ENCODE measurements at regions not wholly inside any gene's neighbourhood (a gene's known extent, or its start where the extent isn't known, plus 50 kb on each side); places are given as distances from the start of the nearest gene placed in this dataset.

DNA sequence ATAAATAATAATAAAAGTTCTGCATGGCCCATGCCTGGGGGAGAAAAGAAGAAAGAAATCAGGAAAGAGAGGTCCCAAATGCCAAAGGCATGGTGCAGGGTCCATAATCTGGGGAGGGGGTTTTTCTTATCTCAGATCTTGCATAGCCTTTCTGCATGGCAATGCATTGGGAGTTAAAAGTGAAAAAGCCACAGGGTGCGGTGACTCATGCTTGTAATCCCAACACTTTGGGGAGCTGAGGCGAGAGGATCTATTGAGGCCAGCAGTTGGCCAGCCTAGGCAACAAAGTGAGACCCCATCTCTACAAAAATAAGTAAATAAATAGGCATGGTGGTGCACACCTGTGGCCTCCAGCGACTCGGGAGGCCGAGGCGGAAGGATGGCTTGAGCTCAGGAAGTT is 76.8 kb upstream of the GATA2 start:
- Mint-ChIP-seq H3K36me3 (ENCODE audit: insufficient read depth) (no peaks in the 10 kb centered on the region), H3K27ac (no peak overlapping the region), H3K27me3 (peaks cover 38 to 45% of the 10 kb centered on the region in 2 donors), H3K4me1 (ENCODE audit: low read depth in 2 of 2) (peaks cover 13 to 14% of the 10 kb centered on the region in 2 donors), H3K9me3 (no peaks in the 10 kb centered on the region), H3K4me3 (no peak overlapping the region)
- ATAC-seq (replicated peaks) (no peak), DNase-seq (no peak)

DNA sequence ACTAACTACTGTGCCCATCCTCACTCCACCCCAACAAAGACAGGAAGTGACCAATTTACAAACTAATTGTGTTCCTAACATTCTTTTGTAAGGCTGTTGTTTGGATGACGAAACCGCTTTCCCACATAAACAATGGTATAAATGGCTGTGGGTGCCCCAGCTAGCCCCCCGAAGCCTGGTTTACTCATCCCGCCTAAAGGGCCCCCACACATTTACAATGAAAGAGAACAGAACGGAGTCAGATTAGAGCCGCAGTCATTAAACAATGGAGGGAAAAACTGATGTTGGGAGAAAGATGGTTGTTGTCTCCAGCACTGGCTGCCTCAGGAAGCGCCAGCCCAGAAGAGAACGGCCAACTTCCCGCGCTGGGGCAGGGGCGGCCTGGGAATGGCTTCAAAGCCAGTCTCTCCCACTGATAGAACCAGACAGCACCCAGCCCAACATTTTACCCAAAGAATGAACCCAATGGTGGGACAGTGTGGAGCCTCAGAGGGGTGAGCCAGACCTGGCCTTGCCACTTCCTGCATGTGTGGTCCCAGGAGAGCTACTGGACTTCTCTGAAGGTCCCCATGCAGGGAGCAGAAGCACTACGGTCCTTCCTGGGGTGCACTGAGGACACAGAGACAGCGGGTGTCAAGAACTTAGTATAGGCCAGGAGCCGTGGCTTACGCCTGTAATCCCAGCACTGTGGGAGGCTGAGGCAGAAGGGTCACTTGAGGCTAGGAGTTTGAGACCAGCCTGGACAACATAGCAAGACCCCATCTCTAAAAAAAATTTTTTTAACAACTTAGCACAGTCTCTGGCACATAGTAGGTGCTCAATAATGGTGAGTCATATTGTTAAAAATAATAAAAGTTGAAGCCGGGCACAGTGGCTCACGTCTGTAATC is 75.8 kb upstream of the GATA2 start:
- Mint-ChIP-seq H3K4me1 (ENCODE audit: low read depth in 2 of 2) (peaks cover 13 to 14% of the 10 kb centered on the region in 2 donors), H3K36me3 (ENCODE audit: insufficient read depth) (no peaks in the 10 kb centered on the region), H3K27me3 (peaks cover 31 to 36% of the 10 kb centered on the region in 2 donors), H3K4me3 (no peak overlapping the region), H3K27ac (no peak overlapping the region), H3K9me3 (no peaks in the 10 kb centered on the region)
- DNase-seq: no peak
- ATAC-seq (replicated peaks): no peak

DNA sequence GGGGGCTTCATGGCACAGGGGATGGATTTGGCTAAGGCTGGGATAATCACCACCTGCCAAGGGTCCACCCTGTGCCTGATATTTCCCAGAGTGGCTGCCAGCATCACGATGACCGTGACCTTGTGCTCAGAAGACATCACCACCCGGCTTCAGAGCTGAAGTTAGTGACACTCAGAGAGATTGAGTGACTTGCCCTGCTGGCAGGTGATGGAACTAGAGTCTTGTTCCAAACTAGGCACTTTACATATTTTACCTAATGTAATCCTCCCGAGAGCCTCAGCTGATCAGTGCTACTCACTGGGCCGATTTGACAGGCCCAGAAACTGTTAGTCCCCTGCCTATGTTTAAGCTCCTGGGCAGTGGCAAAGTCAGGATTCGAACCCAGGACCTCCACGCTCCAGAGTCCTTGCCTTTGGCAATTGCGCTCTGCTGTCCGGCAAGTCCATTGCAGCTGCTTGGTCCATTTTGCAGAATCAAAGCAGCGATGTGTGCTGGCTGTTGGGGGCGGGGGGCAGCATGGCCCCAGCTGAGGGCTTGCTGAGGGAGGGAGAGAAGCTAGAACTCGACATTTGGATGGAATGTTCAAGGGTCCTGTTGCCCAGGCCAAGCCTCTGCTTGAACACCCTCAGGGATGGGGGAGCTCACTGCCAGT is 74.8 kb upstream of the GATA2 start:
- ATAC-seq (replicated peaks) (no peak), DNase-seq (no peak)
- peaks cover 26% of the 10 kb centered on the region in 2 donors for H3K27me3 Mint-ChIP-seq
- no peaks in the 10 kb centered on the region for H3K36me3 Mint-ChIP-seq (ENCODE audit: insufficient read depth)
- H3K27ac Mint-ChIP-seq: no peak overlapping the region
- no peak overlapping the region for H3K4me3 Mint-ChIP-seq
- no peaks in the 10 kb centered on the region for H3K9me3 Mint-ChIP-seq
- peaks cover 4 to 6% of the 10 kb centered on the region in 2 donors for H3K4me1 Mint-ChIP-seq (ENCODE audit: low read depth in 2 of 2)

DNA sequence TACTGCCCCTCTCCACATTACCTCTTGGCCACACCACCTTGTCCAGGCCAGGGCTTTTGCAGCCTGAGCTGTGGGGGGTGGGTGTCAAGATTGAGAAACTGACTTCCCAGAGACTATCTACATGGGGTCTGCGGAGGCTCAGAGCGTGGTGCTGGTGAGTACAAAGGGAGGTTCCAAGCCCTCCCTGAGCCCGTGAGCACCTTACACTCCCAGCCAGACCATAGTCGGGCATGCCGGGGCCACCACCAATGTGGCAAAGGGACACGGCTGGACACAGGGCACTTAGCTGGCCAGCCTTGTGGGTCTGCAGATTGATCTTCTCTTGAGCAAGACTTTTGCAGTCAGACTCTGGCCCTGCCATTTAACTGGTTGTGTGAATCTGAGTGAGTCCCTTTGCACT is 74.1 kb upstream of the GATA2 start:
- no peaks in the 10 kb centered on the region for H3K4me1 Mint-ChIP-seq (ENCODE audit: low read depth in 2 of 2)
- H3K27ac Mint-ChIP-seq: no peak overlapping the region
- H3K9me3 Mint-ChIP-seq: no peaks in the 10 kb centered on the region
- no peak overlapping the region for H3K4me3 Mint-ChIP-seq
- no peak for ATAC-seq (replicated peaks)
- peaks cover 23 to 26% of the 10 kb centered on the region in 2 donors for H3K27me3 Mint-ChIP-seq
- no peaks in the 10 kb centered on the region for H3K36me3 Mint-ChIP-seq (ENCODE audit: insufficient read depth)
- DNase-seq: no peak

DNA sequence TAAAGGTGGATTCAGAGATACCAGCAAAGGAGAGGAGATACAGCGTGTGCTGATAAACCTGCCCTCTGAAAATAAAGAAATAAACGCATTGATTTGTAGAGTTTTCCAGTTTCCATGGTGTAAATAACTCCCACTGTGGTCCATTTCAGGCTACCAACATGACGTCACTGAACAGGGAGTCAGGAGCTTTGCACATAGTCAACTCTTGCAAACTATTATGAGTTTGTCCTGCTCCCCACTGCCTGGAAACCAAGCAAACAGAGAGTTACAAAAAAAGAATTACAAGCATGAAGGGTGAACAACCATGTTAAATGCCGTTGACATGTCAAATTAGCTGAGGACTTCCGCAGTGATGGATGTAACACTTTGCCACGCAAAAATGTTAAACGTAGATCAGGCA is 70.4 kb upstream of the GATA2 start:
- Mint-ChIP-seq H3K36me3 (ENCODE audit: insufficient read depth) (no peaks in the 10 kb centered on the region), H3K27me3 (peaks cover 23 to 30% of the 10 kb centered on the region in 2 donors), H3K4me1 (ENCODE audit: low read depth in 2 of 2) (peaks cover 0 to 6% of the 10 kb centered on the region in 2 donors), H3K27ac (no peak overlapping the region), H3K9me3 (no peaks in the 10 kb centered on the region), H3K4me3 (no peak overlapping the region)
- DNase-seq: no peak
- ATAC-seq (replicated peaks): no peak

DNA sequence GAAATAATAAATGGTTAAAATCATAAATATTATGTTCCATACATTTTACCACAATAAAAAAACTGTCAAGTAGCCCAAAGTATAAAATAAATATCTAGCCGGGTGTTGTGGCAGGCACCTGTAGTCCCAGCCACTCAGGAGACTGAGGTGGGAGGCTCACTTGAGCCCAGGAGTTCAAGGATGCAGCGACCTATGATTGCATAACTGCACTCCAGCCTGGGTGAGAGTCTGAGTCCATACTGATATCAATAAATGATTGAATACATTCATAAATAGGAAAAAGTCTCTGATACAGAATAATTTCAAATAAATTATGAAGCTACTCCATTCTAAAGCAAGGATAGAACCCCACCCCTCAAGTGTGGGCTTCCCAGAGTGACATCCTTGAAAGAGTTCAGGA is 68.5 kb upstream of the GATA2 start:
- no peak for DNase-seq
- H3K4me1 Mint-ChIP-seq (ENCODE audit: low read depth in 2 of 2): peaks cover 0 to 6% of the 10 kb centered on the region in 2 donors
- no peak overlapping the region for H3K4me3 Mint-ChIP-seq
- ATAC-seq (replicated peaks): no peak
- no peaks in the 10 kb centered on the region for H3K36me3 Mint-ChIP-seq (ENCODE audit: insufficient read depth)
- H3K27ac Mint-ChIP-seq: no peak overlapping the region
- H3K9me3 Mint-ChIP-seq: no peaks in the 10 kb centered on the region
- peaks cover 32 to 33% of the 10 kb centered on the region in 2 donors for H3K27me3 Mint-ChIP-seq

DNA sequence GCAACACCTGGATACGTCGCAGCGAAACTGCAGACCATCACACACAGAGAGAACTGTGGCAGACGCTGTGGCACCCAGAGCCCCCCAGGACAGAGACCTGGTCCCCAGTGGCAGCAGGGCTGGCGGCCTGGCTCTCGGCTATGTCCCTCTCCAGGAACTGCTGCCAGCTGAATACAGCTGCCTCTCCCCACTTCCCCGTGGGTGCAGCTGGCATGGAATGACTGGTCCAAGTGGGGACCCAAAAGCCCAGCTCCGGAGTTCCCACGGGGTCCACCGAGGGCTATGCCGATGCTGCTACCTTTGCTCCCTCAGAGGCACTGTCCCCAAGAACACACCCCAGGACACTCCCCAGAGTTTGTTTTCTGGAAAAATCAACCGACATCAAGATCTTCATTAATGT is 67.8 kb upstream of the GATA2 start:
- no peak overlapping the region for H3K27ac Mint-ChIP-seq
- H3K9me3 Mint-ChIP-seq: no peaks in the 10 kb centered on the region
- H3K4me1 Mint-ChIP-seq (ENCODE audit: low read depth in 2 of 2): peaks cover 0 to 6% of the 10 kb centered on the region in 2 donors
- no peaks in the 10 kb centered on the region for H3K36me3 Mint-ChIP-seq (ENCODE audit: insufficient read depth)
- no peak overlapping the region for H3K4me3 Mint-ChIP-seq
- ATAC-seq (replicated peaks) (no peak), DNase-seq (no peak)
- H3K27me3 Mint-ChIP-seq: peaks cover 37% of the 10 kb centered on the region in 2 donors

DNA sequence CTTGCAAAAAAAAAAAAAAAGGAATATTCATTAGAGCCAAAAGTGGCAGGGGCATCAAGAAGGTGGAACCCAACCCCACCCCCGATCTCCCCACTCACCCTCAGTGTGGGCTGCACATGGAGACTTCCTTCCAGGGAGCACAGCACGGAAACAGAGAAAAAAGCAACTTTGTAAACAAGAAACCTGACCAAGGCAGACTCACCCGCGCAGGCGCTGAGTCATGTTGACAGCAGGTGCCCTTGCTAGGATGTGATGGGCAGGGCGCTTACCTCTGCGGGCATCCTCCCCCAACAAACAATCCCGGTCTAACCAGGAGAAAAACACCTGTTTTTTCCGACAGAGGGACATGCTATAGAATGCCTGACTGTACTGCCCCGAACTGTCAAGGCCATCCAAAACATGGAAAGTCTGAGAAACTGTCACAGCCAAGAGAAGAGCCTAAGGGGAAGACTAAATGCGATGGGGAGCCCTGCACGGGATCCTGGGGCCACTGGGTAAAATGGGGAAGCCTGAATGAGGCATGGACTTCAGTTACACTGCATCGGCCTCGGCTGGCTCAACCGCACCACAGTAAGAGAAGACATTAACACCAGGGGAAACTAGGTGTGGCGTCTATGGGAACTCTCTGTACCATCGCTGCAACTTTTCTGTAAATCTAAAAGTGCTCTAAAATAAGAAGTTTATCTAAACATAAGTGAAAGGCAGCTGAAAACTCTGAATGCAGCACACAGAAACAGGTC is 66.7 kb upstream of the GATA2 start:
- no peak for DNase-seq
- Mint-ChIP-seq H3K4me3 (no peak overlapping the region), H3K27me3 (peaks cover 35 to 37% of the 10 kb centered on the region in 2 donors), H3K27ac (no peak overlapping the region), H3K9me3 (no peaks in the 10 kb centered on the region), H3K4me1 (ENCODE audit: low read depth in 2 of 2) (peaks cover 2 to 6% of the 10 kb centered on the region in 2 donors), H3K36me3 (ENCODE audit: insufficient read depth) (no peaks in the 10 kb centered on the region)
- ATAC-seq (replicated peaks): no peak

DNA sequence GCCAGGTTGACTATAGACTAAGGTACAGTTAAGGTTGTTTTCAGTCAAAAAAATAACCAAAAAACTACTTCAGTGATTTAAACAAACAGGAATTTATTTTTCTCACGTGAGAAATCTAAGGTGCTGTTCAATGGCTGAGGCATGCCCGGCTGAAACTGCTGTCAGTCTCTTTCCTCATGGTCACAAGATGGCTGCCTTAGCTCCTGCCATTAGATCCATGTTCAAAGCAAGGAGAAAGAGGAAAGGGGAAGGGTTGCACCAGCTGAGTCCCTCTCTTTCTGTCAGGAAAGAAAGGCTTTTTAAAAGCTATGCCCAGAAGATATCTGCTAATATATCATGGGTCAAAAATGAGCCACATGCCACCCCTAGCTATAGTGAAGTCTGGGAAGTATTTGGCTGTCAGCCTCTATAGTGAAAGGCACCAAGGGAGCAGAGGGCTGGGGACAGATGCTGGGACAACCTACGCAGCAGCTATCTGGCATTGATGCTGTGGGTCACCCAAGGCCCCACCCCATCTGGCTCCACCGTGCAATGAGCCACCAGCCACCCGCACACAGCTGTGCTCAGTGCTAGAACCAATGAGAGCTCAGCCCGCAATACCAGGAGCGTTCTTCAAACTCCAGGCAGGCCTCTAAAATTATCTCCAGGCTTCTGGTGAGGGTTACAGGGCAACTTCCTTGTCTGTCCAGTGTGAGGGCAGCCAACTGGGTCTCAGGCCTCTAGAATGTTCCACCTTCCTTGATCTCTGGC is 64.7 kb upstream of the GATA2 start:
- no peak overlapping the region for H3K4me3 Mint-ChIP-seq
- H3K27me3 Mint-ChIP-seq: peaks cover 54 to 56% of the 10 kb centered on the region in 2 donors
- no peak overlapping the region for H3K27ac Mint-ChIP-seq
- H3K9me3 Mint-ChIP-seq: no peaks in the 10 kb centered on the region
- ATAC-seq (replicated peaks): no peak
- H3K4me1 Mint-ChIP-seq (ENCODE audit: low read depth in 2 of 2): peaks cover 2 to 6% of the 10 kb centered on the region in 2 donors
- no peaks in the 10 kb centered on the region for H3K36me3 Mint-ChIP-seq (ENCODE audit: insufficient read depth)
- DNase-seq: no peak

DNA sequence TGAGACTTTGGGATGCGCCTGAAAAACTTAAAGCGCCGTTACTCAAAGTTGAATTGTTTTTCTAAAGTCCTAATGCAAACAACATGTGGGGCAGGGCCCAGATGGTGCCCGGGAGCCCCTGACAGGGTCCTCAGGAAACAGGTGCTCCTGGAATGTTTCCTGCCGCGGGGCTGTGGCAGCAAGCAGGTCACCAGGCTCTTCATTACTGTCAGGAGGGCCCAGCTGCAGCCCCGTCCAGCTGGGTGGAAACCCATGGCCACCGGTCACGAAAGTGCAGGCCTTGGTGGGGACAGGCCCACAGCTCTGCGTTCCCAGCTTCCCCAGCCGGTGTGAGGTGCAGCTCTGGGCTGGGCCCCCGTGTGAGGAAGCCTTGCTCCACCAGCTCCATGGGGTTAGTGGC is 63.9 kb upstream of the GATA2 start:
- Mint-ChIP-seq H3K27me3 (peaks cover 59 to 64% of the 10 kb centered on the region in 2 donors), H3K9me3 (no peaks in the 10 kb centered on the region), H3K36me3 (ENCODE audit: insufficient read depth) (no peaks in the 10 kb centered on the region), H3K4me3 (no peak overlapping the region), H3K27ac (no peak overlapping the region), H3K4me1 (ENCODE audit: low read depth in 2 of 2) (peaks cover 2 to 6% of the 10 kb centered on the region in 2 donors)
- DNase-seq: no peak
- ATAC-seq (replicated peaks): no peak

DNA sequence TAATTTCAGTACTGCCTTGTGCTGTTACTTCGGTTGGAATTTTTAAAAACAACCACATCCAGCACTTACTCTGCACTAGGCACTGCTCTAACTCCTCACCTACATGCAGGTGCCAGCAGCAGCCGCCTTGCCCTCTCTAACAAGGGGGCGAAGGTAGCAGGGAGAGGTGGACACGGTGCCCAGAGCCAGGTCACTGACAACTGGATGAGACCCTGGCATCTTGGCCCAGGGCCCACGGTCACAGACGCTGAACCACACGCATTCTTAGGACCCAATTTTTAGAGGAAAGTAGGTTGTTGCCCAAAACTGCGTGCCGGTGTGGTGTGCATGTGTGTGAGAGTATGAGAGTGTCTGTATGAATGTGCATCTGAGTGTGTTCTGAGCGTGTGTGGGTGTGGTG is 63.4 kb upstream of the GATA2 start:
- peaks cover 61 to 70% of the 10 kb centered on the region in 2 donors for H3K27me3 Mint-ChIP-seq
- peaks cover 2 to 6% of the 10 kb centered on the region in 2 donors for H3K4me1 Mint-ChIP-seq (ENCODE audit: low read depth in 2 of 2)
- H3K4me3 Mint-ChIP-seq: no peak overlapping the region
- H3K36me3 Mint-ChIP-seq (ENCODE audit: insufficient read depth): no peaks in the 10 kb centered on the region
- no peak overlapping the region for H3K27ac Mint-ChIP-seq
- no peaks in the 10 kb centered on the region for H3K9me3 Mint-ChIP-seq
- ATAC-seq (replicated peaks): no peak
- no peak for DNase-seq

DNA sequence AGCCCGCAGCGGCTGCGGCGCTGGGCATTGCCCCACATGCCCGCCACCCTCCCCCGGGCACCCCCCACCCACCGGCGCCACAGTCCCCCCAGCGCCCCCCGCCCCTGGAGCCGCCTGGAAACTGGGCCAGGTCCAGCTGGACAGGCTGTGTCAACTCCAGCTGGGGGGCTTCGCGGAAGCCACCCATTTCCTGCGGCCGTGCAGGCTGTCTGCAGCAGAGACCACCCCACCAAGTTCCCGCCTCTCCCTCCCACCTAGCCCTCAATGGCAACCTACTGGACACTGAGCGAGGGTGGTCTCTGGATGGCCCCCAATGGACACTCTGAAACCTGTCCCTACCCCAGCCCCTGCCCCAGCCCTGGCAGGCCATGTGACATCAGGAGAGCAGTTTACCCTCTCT is 62.8 kb upstream of the GATA2 start:
- Mint-ChIP-seq H3K9me3 (no peaks in the 10 kb centered on the region), H3K27ac (no peak overlapping the region), H3K27me3 (peaks cover 63 to 71% of the 10 kb centered on the region in 2 donors), H3K4me1 (ENCODE audit: low read depth in 2 of 2) (peaks cover 2 to 6% of the 10 kb centered on the region in 2 donors), H3K36me3 (ENCODE audit: insufficient read depth) (no peaks in the 10 kb centered on the region), H3K4me3 (no peak overlapping the region)
- no peak for DNase-seq
- ATAC-seq (replicated peaks): no peak

Measured in effector memory CD8-positive, alpha-beta T cell (primary cell).